T-cell (primary cell): ENCODE measurements at regions not wholly inside any gene's neighbourhood (a gene's known extent, or its start where the extent isn't known, plus 50 kb on each side); places are given as distances from the start of the nearest gene placed in this dataset.
A peak's percentile ranks its signal among the peaks of the same experiment; 100 is the strongest.
"Not testable (repeated sequence)": the region's sequence is repeated elsewhere in the genome, so short reads cannot be mapped to it uniquely, and the experiment has no call there.

ENCODE experiments used
- ATAC-seq, 4 experiments: fragments of 200-7000 bp in 3 of 4; fragments of 150-1000 bp in 1 of 4; cut with Tn5 transposase; replicated peaks in 1 of 4; 1 replicate in 3 of 4; 2 replicates in 1 of 4; pipeline ENCODE4 v1.10.0; 2021; ENCODE audit warnings: moderate library complexity in 3 of 4, mild to moderate bottlenecking in 2 of 4, moderate number of reproducible peaks in 1 of 4
- CTCF ChIA-PET, 2 donors: fragments of 300-600 bp; sonication (Branson Sonifier 250); formaldehyde crosslinking; loops; one replicate each; lab custom pipeline; 2022; ENCODE audit warnings: antibody characterized with exemption in 2 of 2; lab: Charles Lee
- POLR2A ChIA-PET, 2 donors: fragments of 300-600 bp; sonication (Branson Sonifier 250); formaldehyde crosslinking; loops; one replicate each; lab custom pipeline; 2022; ENCODE audit warnings: antibody characterized with exemption in 2 of 2; lab: Charles Lee
- DNase-seq, 35 experiments: peaks; one replicate each; pipeline versions ENCODE4 v3.0.0 to v3.0.0-alpha.2; 2013 to 2023
- H3K27ac ChIP-seq: one replicate; pipeline ENCODE4 v1.5.1; 2013; ENCODE audit warnings: low read length
- H3K27me3 ChIP-seq, 2 experiments: replicated peaks in 1 of 2; 1 replicate in 1 of 2; 2 replicates in 1 of 2; pipeline versions ENCODE4 v1.6.1 to v1.7.0; 2013; ENCODE audit warnings: low read length in 1 of 2, mixed read lengths in 1 of 2; ENCODE audit not compliant: control insufficient read depth in 2 of 2, insufficient read depth in 2 of 2; ENCODE audit errors: extremely low read depth in 1 of 2
- H3K36me3 ChIP-seq, 2 donors: 1 replicate in 1 of 2; 2 replicates in 1 of 2; pipeline versions ENCODE4 v1.6.1 to v1.7.0; 2013; ENCODE audit warnings: low read length in 1 of 2; ENCODE audit not compliant: control insufficient read depth in 2 of 2, insufficient read depth in 1 of 2; ENCODE audit errors: extremely low read depth in 1 of 2
- H3K4me1 ChIP-seq, 2 experiments: 1 replicate in 1 of 2; 2 replicates in 1 of 2; pipeline versions ENCODE4 v1.6.1 to v1.7.0; 2013; ENCODE audit warnings: low read length in 2 of 2, mixed read lengths in 1 of 2; ENCODE audit not compliant: insufficient read depth in 2 of 2, control insufficient read depth in 1 of 2; ENCODE audit errors: extremely low read depth in 1 of 2
- H3K4me3 ChIP-seq, 2 donors: 1 replicate in 1 of 2; 2 replicates in 1 of 2; pipeline versions ENCODE4 v1.5.1 to v1.7.0; 2013; ENCODE audit warnings: mild to moderate bottlenecking in 2 of 2, low read length in 1 of 2, moderate library complexity in 1 of 2; ENCODE audit not compliant: control insufficient read depth in 1 of 2; ENCODE audit errors: extremely low read depth in 1 of 2
- H3K9me3 ChIP-seq: 2 replicates; pipeline ENCODE4 v1.7.0; 2013
- H3K27ac Mint-ChIP-seq, 2 donors: one replicate each; pipeline ENCODE4 v1.8.0; 2020 to 2021; ENCODE audit warnings: mild to moderate bottlenecking in 2 of 2, mixed read lengths in 2 of 2
- H3K27me3 Mint-ChIP-seq, 2 donors: one replicate each; pipeline ENCODE4 v1.8.0; 2021 to 2022; ENCODE audit warnings: mixed read lengths in 2 of 2
- H3K36me3 Mint-ChIP-seq: one replicate; pipeline ENCODE4 v1.8.0; 2021; ENCODE audit warnings: mixed read lengths
- H3K4me1 Mint-ChIP-seq, 3 donors: one replicate each; pipeline ENCODE4 v1.8.0; 2020 to 2022; ENCODE audit warnings: mixed read lengths in 3 of 3, mild to moderate bottlenecking in 1 of 3
- H3K4me3 Mint-ChIP-seq, 3 donors: one replicate each; pipeline ENCODE4 v1.8.0; 2020 to 2022; ENCODE audit warnings: mild to moderate bottlenecking in 3 of 3, mixed read lengths in 3 of 3, moderate library complexity in 3 of 3
- H3K9me3 Mint-ChIP-seq, 3 donors: one replicate each; pipeline ENCODE4 v1.8.0; 2020 to 2022; ENCODE audit warnings: mixed read lengths in 3 of 3
- WGBS: methylation state at CpG from one replicate; pipeline ENCODE4 v1.1.5; 2013; ENCODE audit warnings: missing lambda C conversion rate; ENCODE audit not compliant: insufficient coverage; 5-methylcytosine and 5-hydroxymethylcytosine counted together

DNA sequence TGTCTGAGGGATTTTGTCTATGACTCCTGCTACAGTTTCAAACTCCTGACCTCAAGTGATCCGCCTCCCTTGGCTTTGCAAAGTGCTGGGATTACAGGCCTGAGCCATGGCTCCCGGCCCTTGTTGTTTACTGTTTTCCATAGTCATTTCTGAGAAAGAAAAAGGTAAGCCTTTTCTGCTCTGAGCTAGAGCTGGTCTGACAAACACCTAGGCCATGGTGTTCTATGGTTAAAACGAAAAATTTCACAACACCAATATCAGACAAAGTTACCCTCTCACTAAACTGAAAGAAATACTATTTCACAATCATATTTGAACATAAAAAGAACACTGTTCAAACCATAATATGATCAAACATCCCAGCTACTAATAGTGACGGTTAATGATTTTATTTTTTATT is 57.5 kb downstream of the PPIAL4A start:
- H3K36me3 ChIP-seq, H3K27ac ChIP-seq, H3K4me3 ChIP-seq, H3K9me3 Mint-ChIP-seq, CTCF ChIA-PET, H3K9me3 ChIP-seq, H3K27me3 Mint-ChIP-seq, DNase-seq, ATAC-seq, H3K4me3 Mint-ChIP-seq, POLR2A ChIA-PET, H3K4me1 ChIP-seq, H3K36me3 Mint-ChIP-seq, H3K27me3 ChIP-seq: not testable (repeated sequence)
- Mint-ChIP-seq H3K4me1 (peaks cover 13 to 27% (median 17%) of the 10 kb centered on the region in 3 donors), H3K27ac (peak overlapping the region in 1 of 2 donors; percentile 39)
- no CpG with 5 or more reads among the region's 4 CpGs for whole genome bisulfite sequencing

DNA sequence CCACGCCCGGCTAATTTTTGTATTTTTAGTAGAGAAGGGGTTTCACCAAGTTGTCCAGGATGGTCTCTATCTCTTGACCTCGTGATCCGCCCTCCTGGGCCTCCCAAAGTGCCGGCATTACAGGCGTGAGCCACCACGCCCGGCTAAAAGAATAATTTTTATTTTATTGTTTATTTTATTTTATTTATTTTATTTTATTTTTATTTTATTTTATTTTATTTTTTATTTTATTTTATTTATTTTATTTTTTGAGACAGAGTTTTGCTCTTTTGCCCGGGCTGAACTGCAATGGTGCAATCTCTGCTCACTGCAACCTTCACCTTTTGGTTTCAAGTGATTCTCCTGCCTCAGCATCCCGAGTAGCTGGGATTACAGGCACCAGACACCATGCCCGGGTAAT is 60.2 kb downstream of the PPIAL4A start:
- 100% methylated on average over 2 of the region's 11 CpGs for WGBS
- H3K9me3 ChIP-seq, ATAC-seq, H3K27me3 Mint-ChIP-seq, H3K4me3 Mint-ChIP-seq, H3K9me3 Mint-ChIP-seq, H3K4me1 ChIP-seq, POLR2A ChIA-PET, CTCF ChIA-PET, H3K36me3 ChIP-seq, H3K27me3 ChIP-seq, H3K4me3 ChIP-seq, H3K27ac ChIP-seq, DNase-seq, H3K27ac Mint-ChIP-seq: not testable (repeated sequence)
- Mint-ChIP-seq H3K36me3 (peaks cover 18% of the 10 kb centered on the region), H3K4me1 (peaks cover 7 to 14% (median 7%) of the 10 kb centered on the region in 3 donors)

DNA sequence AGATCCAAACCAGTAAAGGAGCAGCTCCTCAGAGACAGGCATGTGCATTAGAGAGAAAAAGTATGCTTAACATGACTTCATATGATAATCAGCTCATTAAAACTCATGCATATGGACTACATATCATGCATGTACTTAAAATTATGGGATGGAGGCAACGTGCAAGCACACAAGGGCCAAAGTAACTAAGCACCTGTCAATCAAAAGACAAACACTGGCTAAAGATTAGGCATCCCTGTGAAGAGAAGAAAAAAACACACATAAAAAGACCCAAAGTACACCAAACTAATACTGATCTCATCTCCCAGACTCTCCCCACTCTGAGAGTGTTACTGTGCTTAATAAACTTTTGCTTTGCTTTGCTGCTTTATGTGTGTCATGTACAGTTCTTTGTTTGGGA is 61.1 kb downstream of the PPIAL4A start:
- H3K27me3 ChIP-seq, H3K4me3 ChIP-seq, POLR2A ChIA-PET, H3K27ac ChIP-seq, ATAC-seq, H3K9me3 ChIP-seq, H3K9me3 Mint-ChIP-seq, H3K27me3 Mint-ChIP-seq, H3K4me1 ChIP-seq, H3K4me3 Mint-ChIP-seq, H3K36me3 ChIP-seq, CTCF ChIA-PET, DNase-seq, H3K27ac Mint-ChIP-seq: not testable (repeated sequence)
- H3K4me1 Mint-ChIP-seq, result peaks cover 7 to 14% (median 10%) of the 10 kb centered on the region in 3 donors
- peaks cover 23% of the 10 kb centered on the region for H3K36me3 Mint-ChIP-seq
- no CpG with 5 or more reads among the region's 1 CpG for WGBS

DNA sequence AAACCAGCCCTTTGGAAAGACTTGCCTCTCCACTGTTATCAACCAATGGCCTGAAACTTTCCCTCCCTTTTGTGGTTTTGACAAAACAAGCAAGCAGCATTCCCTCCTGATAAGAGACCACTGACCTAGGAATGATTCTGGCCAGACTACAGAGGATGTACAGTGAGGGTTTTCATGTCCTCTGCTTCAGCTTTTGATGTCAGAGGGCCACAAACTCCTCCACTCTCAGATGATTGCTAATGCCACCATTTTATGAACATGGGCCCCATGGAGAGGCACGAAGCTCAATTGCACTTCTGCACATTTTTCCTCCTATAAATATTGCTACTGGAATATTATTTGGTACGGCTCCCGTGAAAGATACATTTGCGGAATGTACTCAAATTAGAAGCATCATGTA is 61.5 kb downstream of the PPIAL4A start:
- WGBS, result no CpG with 5 or more reads among the region's 4 CpGs
- H3K36me3 Mint-ChIP-seq, result peaks cover 23% of the 10 kb centered on the region
- H3K4me1 ChIP-seq, ATAC-seq, CTCF ChIA-PET, H3K27ac ChIP-seq, H3K9me3 ChIP-seq, DNase-seq, H3K9me3 Mint-ChIP-seq, H3K27me3 ChIP-seq, H3K4me3 Mint-ChIP-seq, H3K4me3 ChIP-seq, POLR2A ChIA-PET, H3K27ac Mint-ChIP-seq, H3K36me3 ChIP-seq, H3K27me3 Mint-ChIP-seq: not testable (repeated sequence)
- H3K4me1 Mint-ChIP-seq, result peaks cover 7 to 14% (median 10%) of the 10 kb centered on the region in 3 donors

DNA sequence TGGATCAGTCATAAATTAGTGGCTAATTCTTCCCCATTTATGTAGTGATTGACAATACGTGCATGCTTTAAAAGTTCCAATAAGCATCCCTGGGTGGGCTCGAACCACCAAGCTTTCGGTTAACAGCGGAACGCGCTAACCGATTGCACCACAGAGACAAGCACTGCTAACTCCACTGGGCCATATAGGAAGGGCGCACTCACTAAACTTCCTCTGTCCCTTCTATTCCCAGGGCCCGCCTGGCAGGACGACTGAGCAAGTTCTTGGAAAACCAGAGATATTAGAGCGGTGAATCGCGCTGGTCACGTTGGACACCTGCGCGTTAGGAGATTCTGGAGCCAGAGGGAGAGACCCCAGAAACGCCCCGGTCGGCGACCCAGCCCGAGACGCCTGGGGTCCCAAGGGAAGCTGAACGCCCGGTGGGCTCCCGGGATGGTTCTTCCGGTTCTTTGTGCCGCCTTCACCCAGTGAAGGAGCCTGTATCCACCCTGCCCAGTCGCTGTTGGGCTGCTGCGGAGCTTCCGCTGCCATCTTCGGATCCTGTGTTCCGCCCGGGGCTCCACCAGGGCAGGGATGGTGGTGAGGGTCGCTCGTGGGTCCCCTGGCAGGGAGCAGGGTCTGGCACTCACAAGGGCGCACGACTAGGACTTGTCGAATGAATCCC is 62.8 kb downstream of the PPIAL4A start:
- CTCF ChIA-PET, H3K9me3 Mint-ChIP-seq, H3K27ac Mint-ChIP-seq, H3K4me3 ChIP-seq, H3K4me1 ChIP-seq, H3K9me3 ChIP-seq, POLR2A ChIA-PET, H3K27me3 ChIP-seq, H3K27me3 Mint-ChIP-seq, H3K36me3 ChIP-seq, DNase-seq, H3K27ac ChIP-seq: not testable (repeated sequence)
- Mint-ChIP-seq H3K4me1 (peaks cover 2 to 16% (median 15%) of the 10 kb centered on the region in 3 donors), H3K36me3 (peaks cover 23% of the 10 kb centered on the region), H3K4me3 (peak overlapping the region in 1 of 3 donors; percentile 41)
- WGBS, result 90% methylated on average over 2 of the region's 38 CpGs
- ATAC-seq, result peak in 3 of 4 experiments; percentile 29 to 47 (median 44)

DNA sequence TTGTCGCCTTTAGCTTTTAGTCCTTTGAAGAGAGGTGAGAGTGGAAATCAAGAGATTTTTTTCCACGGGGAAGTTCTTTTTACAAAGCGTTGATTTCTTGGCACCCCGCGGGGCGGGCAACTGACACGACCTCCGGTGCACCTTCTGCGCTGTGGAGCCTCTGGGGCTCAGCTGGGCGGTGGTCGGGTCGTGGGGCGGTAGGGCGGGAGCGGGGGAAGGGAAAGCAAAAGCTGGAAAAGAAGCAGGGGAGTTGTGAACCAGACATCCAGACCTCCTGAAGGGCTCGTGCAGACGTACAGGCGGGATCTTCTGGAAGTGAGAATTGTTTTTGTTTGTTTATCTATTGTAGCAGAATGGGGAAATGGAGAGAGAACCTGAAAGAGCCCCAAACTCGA is 63.3 kb downstream of the PPIAL4A start:
- CTCF ChIA-PET, H3K4me3 Mint-ChIP-seq, H3K9me3 Mint-ChIP-seq, H3K9me3 ChIP-seq, H3K4me1 ChIP-seq, POLR2A ChIA-PET, H3K27ac ChIP-seq, H3K27me3 Mint-ChIP-seq, H3K27me3 ChIP-seq, ATAC-seq, H3K36me3 ChIP-seq, H3K27ac Mint-ChIP-seq, DNase-seq, H3K4me3 ChIP-seq: not testable (repeated sequence)
- peaks cover 22% of the 10 kb centered on the region for H3K36me3 Mint-ChIP-seq
- 90% methylated on average over 2 of the region's 19 CpGs for WGBS
- peaks cover 2 to 15% (median 14%) of the 10 kb centered on the region in 3 donors for H3K4me1 Mint-ChIP-seq

DNA sequence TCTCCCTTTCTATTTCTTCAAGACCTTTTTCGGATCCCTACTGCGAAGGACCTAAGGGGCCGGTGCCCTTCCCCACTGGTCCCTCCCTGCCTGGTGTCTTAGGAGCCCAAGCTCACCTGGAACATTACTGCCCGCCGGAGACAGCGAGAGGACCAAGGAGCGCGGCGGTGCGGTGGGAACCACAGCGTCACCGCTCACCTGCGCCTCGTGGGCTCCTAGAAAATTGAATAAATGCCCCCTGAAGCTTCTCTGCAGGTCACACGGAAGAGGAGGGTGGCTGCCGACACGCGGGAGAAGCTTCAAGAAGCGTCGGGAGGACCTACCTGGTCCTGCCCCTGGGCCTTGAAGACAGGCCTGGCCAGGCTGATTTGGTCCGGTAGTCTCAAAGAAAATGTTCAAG is 65.2 kb downstream of the PPIAL4A start:
- Histone ChIP-seq H3K4me1 (no peaks in the 10 kb centered on the region), H3K4me3 (no peak overlapping the region), H3K27me3 (no peaks in the 10 kb centered on the region), H3K36me3 (peaks cover 0 to 8% of the 10 kb centered on the region in 2 donors), H3K9me3 (no peaks in the 10 kb centered on the region), H3K27ac (no peak overlapping the region)
- H3K4me3 Mint-ChIP-seq, result no peak overlapping the region
- peaks cover 2 to 11% (median 11%) of the 10 kb centered on the region in 3 donors for H3K4me1 Mint-ChIP-seq
- H3K27ac Mint-ChIP-seq, result no peak overlapping the region
- H3K9me3 Mint-ChIP-seq, result peaks cover 0 to 5% (median 0%) of the 10 kb centered on the region in 3 donors
- 87% methylated on average over 21 of the region's 21 CpGs for WGBS
- POLR2A ChIA-PET, result no interaction called here
- ATAC-seq (no peak), DNase-seq (no peak)
- CTCF ChIA-PET, result no interaction called here
- H3K36me3 Mint-ChIP-seq, result peaks cover 18% of the 10 kb centered on the region
- H3K27me3 Mint-ChIP-seq, result no peaks in the 10 kb centered on the region
